IPS-NIHi7 (cell line): ENCODE measurements at regions not wholly inside any gene's neighbourhood (a gene's known extent, or its start where the extent isn't known, plus 50 kb on each side); places are given as distances from the start of the nearest gene placed in this dataset.

ENCODE experiments used
- DNase-seq: peaks from one replicate; pipeline ENCODE4 v3.0.0; 2012; ENCODE audit warnings: mixed read lengths; ENCODE audit errors: extremely low spot score

DNA sequence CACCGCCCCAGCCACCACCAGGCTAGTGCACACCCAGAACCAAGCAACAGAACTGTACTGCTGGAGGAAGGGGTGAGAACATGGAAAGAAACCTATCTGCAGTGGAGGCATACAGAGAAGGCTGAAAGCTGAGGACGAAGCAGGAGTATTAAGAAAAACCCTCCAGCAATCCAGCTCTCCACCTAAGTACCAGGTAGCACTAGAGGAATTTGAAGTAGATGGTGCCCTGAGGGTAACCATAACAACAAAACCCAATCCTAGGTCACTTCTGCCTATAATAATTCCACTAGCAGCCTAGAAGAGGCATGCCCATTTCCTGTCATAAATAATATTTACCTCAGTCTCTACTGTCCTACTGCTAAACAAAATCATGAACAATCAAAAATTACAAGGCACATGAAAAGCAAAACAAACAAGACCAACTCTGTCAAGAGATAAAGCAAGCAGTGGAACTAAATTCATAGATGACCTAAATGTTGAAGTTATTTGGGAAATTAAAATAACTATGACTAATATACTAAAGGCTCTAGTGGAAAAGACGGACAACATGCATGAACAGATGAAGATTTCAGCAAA, 51.1 kb downstream of the HYCC1 start:
- no peak for DNase-seq

DNA sequence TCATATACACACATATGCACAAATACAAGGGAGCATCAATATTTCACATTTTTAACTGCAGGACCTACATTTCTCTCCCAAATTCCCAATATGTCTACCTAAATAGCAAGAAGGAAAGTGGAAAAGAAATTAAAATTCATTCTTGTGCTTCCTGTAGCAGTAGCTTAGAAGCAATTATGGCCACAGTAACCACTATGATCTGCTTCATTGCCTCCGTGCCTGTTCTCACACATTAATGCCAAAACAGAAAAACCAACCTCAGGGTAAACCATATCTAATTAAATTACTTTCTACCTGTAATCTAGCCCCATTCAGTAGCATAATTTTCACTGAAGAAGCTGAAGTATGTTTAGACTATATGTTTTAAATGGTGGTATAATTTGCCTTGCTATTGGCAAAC, 55.2 kb downstream of the HYCC1 start:
- no peak for DNase-seq

DNA sequence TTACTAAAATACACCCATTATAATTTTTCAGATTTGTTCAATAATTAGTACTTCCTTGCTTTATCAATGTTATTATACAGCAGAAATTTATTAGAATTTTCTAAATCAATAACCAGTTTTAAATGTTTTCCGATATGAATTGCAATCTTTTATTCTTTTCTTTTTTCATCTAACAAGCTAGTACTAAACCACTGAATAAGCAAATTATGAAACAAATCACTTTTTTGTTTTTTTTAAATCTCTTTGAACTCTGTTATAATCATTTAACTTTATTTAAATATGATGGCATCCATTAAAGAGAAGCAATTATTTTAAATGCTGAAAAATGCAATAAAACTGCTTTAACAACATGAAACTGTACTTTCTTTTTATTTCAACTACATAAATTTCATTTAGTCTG, 59.7 kb downstream of the HYCC1 start:
- no peak for DNase-seq

DNA sequence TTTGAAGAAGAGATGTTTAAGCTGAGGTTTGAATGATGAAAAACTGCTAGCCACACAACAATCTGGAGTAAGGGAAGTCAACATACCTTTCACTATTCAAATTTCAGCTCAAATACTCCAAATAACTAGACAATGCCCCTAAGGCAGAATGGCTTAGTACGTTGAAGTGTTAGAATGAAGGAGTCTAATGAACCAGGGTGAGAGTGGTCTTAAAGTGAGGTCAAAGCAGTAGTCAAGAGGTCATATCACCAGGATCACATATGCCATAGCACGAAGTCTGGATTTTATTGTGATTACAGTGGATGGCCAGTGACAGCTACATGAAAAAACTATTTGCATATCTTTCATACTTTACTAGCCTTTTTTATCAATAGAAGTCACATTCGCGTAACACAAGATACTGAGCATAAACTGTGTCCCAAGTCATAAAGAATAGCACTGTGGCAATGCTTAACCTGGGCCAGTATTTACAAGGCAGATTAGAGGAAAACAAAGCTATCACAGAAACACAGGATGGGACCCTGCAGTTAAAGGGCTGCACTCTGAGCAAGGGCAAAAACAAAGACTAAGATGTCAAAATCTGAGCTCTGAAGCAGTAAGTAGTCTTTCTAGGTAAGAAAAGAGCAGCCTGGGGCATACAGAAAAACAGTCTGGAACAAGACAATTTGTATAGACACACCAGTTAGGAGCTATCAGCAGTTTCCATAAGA, 61.5 kb downstream of the HYCC1 start:
- DNase-seq: peak; percentile 20

DNA sequence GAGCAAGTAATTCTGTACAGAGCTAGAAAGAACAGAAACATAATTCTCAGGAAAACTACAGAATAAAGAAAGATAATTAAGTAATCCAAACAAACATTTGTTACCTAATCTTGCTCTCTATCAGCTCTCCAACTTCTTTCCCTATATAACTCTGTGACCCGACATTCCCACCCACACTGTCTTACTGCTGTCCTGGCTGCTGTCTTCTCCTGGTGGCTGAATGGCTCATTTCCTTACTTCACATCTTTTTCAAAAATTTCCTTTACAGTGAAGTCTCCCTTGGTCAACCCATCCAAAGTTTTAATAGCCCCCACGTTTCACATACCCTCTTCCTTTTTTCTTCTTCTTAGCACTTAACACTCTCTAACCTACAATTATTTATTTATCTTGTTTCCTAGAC, 64.0 kb downstream of the HYCC1 start:
- peak; percentile 16 for DNase-seq

DNA sequence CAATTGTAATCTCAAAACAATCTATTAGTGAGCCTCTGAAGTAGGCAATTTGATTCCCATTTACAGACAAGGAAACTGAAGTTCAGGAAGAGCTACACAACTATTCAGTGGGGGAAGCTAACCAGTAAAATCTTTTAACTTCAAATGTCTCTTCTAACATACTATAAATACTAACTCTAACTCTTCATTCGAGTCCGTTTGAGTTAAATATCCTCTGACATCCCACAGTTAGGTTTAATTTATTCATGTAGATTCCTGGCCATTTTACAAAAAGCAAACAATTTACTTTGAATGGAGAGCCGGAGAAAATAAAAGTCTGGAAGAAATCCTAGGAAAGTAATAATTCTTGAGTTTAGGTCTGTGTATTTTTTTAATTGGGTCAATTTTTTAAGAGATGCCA, 64.7 kb downstream of the HYCC1 start:
- no peak for DNase-seq

DNA sequence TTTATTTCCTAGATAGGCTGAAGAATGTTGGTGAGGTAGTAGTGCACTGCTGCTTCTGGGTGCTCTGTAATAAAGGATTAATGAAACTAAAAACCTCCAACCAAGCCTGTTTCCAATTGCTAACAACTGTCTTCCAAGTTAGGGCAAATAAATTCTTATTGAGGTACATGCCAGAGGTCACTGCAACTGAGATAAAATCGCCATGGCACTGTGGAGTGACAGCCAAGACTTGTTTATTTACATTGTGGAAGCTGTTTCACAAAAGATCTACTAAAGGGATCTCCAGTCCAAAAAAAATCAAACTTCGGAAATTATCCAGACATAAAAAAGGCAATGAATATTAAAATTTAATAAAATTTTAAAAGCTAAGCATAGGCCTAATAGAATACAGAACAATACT, 65.2 kb downstream of the HYCC1 start:
- DNase-seq: no peak

DNA sequence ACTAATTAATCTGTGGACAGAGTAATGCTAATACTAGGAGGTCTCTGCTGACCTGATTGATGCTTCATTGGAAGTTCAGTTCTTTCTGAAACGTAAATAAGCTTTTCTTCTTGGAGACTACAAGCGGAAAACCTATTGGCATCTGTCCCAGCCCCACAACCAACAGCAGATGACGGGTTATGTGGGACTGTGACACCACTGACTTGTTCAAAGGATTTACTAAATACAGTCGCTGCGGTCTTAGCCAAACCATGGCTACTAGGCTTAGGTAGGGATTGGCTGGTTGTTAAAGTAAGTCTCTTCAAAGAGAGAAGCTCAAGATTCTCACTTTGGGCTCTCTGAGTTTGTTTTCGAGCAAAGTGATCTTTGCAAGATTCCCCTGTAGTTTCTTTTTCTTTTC, 68.3 kb downstream of the HYCC1 start:
- DNase-seq: no peak

DNA sequence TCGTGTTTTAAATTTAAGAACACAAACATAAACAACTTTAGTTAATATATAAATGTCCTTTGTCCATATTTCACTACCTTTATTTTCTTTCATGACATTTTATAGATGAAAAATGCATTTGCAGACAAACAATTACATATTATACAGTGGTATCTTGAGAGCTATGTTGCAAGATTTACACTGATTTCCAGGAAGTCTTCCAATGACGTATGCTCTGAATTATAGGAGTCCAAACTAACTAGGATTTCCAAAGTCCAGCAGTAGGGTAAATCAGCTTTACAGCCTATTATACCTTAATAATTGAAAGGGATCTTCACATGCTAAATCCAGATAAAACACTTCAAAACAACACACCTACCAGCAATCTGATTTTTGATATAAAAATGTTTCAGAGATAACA, 69.4 kb downstream of the HYCC1 start:
- no peak for DNase-seq

DNA sequence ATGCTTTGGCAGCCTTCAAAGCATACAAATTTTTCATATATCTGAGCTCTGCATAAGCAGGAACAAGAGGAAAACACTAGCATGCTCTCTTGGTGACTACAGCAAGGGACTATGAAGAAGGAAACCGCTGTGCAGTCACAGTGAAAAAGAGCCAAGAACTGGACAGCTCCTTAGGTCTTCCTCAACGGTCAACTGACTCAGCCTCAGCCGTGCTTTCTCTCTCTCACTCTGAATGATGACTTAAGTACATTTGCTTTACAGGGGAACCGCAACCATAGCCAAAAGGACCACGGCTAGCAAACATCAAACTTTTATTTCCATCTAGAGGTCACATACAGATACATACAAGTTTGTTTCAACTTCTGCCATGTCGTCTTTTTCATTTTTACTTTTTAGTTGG, 69.9 kb downstream of the HYCC1 start:
- peak; percentile 25 for DNase-seq

DNA sequence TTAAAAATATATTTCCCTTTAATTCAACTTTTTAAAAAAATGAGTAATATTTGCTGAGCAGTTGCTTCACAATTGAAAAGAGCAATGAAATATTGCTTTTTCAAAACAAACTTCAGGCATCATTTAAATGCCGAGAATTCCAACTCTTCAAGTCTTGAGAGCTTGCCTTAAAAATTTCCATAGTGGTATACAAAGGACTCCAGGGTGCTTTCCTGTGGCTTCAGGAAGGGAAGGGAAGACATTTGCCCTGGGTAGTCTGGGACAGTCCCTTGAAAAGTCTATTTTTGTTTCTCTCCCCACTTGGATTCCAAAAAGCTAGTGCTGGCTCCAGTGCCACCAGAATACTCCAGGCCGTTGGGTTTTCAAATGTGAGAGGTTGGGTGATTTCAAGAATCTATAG, 71.7 kb downstream of the HYCC1 start:
- peak; percentile 23 for DNase-seq

DNA sequence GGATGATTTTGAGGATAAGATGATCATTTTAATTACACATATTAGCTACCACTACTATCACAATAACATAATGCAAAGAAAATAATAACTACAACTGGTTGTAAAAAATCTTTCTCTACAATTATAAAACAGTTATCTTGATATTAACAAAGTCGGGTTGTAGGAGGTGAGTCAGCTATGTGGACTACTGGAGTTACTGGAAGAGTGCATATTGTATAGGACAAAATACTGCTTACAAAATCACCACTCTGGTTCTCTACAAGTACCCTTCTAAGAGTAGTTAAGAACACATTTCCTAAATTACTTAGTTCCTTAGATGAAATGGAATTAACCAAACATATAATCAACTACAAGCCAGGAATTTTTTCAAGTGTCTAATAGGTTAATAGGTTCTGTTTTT, 74.1 kb downstream of the HYCC1 start:
- DNase-seq: no peak

DNA sequence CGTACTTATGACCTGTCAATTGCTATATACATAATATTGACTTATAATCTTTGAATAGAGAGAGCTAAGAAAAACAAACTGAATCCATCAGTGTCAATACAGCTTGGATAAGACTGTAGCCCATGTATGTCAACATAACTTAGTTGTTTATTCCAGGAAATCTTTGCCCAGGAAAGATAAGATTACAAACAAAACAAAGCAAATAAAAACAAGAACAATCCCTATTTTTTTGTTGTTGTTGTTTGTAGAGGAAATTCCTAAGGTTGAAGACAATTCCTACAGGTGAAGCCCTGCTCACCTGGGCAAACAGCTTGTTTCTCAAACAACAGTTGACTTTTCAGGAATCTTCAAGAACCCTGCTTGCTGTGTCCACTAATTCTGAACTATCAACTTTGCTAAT, 76.0 kb downstream of the HYCC1 start:
- DNase-seq: no peak

DNA sequence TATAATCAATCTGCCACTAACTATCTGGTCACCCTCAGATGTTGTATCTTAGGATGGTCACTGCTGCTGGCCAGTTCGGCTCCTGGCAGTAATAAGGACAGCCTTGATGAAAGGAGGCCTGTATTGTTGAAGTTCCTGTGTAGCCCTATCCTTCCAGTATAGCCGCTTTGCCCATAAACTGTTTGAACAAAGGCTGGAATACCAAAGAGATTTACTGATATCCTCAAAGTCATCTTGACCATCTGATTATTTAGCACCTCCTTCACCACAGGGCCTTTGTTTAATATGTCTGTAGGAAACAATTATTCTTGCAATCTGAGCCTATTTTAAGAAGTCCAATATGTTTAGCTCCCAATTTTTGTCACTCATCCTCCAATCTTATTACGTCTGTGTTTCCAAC, 77.7 kb downstream of the HYCC1 start:
- no peak for DNase-seq

DNA sequence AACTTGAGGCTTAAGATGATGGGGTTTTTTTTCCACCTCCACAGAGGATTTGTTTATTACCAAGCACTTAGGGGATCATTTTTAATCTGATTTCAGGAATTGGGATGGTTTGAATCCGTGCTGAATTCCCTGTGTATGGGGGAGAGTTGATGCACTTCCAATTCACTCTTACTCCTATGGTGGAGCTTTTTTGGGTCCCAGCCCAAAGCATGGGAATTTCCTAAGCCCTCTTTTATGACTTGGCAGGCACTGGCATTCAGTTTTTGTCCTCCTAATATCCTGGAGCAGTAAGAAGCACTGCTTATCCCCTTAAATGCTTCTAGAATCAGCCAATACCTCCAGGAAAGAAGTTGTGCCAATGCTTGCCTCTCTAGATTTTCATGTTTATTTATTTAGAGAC, 78.7 kb downstream of the HYCC1 start:
- no peak for DNase-seq

DNA sequence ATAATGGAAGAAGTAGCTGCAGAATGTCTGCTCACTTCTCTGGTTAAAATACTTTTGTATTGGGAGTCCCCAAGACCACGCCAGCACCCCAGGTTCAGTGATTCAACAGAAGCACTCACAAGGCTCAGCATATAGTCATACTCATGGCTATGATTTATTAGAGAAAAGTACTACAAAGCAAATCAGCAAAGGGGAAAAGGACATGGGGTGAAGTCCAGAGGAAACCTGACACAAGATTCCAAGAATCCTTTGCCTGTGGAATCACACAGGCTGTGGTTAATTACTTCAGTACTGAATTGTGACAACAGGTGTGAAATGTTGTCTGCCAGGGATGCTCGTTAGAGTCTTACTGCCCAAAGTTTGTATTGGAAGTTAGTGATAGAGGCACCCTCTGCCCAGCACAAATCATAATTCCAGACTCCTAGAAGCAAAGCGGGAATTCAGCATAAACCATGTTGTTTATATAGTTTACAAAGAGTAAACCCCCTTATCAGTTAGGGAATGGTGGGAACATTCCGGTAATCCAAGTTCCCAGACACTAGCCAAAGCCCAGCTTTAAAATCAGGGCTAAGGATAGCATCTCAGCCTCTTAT, 79.4 kb downstream of the HYCC1 start:
- DNase-seq: no peak

DNA sequence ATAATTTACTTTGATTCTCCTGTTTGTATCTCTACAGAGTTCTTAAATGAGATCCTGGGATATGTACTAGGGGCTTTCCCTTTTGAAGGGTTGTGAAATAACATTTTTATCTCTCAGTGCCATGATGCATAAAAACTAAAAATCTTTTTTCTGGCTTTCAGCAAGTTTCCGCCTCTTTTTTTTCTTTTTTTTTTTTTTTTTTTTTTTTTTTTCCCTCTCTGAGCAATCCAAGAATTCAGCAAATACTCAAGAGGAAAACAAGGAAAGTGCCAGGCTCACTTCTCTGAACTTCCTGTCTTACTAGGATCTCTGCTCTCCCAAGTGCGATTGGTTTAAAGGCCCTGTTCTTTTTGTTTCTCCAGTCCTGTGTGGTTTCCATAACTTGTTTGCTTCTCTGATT, 79.9 kb downstream of the HYCC1 start:
- DNase-seq: peak; percentile 13

DNA sequence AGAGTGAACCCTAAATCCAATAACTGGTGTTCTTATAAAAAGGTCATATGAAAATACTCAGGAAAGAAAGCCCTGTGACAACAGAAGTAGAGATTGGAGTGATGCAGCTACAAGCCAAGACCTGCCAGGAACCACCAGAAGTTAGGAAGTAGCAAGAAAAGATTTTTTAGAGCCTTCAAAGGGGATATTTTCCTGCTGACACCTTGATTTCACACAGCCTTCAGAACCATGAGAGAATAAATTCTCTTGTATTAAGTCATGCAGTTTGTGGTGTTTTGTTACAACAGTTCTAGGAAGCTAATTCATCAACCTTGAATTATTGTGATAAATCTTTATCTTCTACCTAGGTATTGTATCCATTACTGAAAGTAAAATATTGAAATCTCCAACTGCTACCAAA, 81.0 kb downstream of the HYCC1 start:
- no peak for DNase-seq

DNA sequence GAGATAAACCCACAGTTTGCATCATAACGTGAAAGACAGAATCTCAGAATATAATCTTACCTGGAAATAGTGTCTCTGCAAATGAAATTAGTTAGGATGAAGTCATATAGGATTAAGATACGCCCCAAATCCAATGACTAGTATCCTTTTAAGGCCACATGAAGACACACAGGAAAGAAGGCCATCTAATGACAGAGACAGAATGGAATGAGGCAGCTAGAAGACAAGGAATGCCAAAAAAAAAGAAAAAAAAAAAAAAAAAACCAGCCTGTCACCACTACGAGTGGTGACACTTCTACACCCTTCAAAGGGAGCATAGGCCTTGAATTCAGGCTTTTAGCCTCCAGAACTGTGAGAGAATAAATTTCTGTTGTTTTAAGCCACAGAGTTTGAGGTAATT, 82.9 kb downstream of the HYCC1 start:
- DNase-seq: no peak

DNA sequence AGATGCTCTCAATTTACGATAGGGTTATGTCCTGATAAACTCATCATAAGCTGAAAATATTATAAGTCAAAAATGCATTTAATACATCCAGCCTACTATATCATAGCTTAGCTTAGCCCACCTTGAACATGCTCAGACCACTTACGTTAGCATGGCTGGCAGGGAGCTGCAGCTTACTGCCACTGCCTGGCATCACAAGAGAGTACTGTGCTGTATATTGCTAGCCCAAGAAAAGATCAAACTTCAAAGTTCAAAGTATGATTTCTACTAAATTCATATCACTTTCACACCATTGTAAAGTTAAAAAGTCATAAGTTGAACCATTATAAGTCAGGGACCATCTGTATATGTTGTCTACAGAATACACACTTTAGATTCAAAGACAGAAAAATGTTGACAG, 91.6 kb downstream of the HYCC1 start:
- no peak for DNase-seq

DNA sequence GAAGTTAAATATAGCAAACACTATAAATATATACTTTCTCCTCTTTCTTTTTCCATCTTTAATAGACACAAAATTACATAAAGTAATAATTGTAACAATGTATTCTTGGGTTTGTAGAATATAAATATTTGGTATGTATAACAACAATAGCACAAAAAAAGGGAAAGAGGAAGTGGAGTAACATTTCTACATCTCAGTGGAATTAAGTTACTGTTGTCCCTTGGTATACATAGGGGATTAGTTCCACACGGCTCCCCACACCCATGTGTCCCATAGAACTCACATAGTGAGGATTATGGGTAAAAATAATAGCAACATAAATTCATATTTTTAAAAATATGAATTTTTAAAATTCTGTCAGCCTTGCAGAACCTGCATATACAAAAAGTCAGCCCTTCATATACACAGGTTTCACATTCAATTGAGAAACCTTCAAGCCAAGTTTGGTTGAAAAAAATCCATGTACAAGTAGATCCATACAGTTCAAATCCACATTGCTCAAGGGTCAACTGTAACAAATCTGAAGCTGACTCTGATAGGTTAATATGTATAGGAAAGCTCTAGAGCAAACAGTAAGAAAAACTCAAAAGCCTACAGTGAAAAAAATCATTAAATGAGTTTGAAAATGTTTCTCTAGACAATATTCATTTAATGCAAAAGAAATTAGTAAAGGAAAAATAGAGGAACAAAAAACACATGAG, 92.4 kb downstream of the HYCC1 start:
- DNase-seq: no peak

DNA sequence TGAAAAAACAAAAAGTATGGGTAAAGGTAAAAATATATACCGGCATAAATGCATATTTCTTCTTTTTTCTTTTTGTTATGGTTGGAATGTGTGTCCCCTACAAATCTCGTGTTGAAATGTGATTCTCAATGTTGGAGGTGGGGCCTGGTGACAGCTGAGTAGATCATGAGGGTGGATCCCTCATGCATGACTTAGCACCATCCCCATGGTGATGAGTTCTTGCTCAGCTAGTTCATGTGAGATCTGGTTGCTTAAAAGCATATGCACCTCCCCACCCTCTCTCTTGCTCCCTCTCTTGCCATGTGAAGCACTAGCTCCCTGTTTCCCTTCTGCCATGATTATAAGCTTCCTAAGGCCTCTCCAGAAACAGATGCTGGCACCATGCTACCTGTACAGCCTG, 93.3 kb downstream of the HYCC1 start:
- no peak for DNase-seq

DNA sequence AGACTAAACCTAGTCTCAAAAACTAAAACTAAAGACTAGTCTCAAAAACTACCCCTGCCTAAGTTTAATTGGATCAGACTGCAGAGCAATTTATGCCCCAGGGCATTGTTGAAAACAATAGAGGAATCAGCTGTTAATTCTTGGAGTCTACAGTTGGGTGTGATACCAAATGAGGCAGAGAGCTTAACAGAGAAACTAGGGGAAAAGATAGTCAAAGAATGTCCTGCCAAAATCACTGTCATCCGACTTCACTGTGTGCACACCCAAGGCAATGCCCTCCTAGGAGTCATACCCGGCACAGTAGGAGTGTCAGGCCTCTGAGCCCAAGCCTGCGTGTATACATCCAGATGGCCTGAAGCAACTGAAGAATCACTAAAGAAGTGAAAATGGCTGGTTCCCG, 90.5 kb upstream of the TOMM7 start:
- no peak for DNase-seq
